ENCODE measurements at regions not wholly inside any gene's neighbourhood (a gene's known extent, or its start where the extent isn't known, plus 50 kb on each side); places are given as distances from the start of the nearest gene placed in this dataset.

- DNase-seq = no peak
- Histone ChIP-seq H3K4me2 (no peak overlapping the region), H3K79me2 (ENCODE audit: low read depth) (no peaks in the 10 kb centered on the region), H3K27me3 (ENCODE audit: insufficient read depth, low read depth) (no peaks in the 10 kb centered on the region), H3K4me1 (replicated peaks; ENCODE audit: insufficient read depth) (no peaks in the 10 kb centered on the region), H3K4me3 (no peak overlapping the region), H2AFZ (no peak overlapping the region), H4K20me1 (ENCODE audit: insufficient read depth) (no peaks in the 10 kb centered on the region), H3K9me3 (ENCODE audit: insufficient read depth, low read depth) (no peaks in the 10 kb centered on the region), H3K9me2 (ENCODE audit: insufficient read depth) (no peaks in the 10 kb centered on the region; the same call in 1 of the 2 replicates), H3F3A (ENCODE audit: insufficient read depth, low read depth) (no peaks in the 10 kb centered on the region), H3K27ac (no peak overlapping the region), H3K36me3 (ENCODE audit: low read depth) (no peaks in the 10 kb centered on the region)
- ChIA-PET POLR2A (ENCODE audit: unreplicated experiment) (no interaction called here), CTCF (no interaction called here)
- intact Hi-C loops (cut with micrococcal nuclease; ENCODE audit: unreplicated experiment) = no loop called here
- BruUV-seq (replicated peaks) = no TSS peak
- TF ChIP-seq EZH2 (IDR thresholded peaks at IDR 0.05; ENCODE audit: low read depth) (no peak), CTCF (conservative IDR thresholded peaks at IDR 0.05) (no peak)
These were observed 310.2 kb downstream of the ARL6IP6 start for GRCh38 chr2:153028626-153029025.

GRCh38 chr2:153027533-153027932 is 309.1 kb downstream of the ARL6IP6 start:
- Histone ChIP-seq H3K27ac (no peak overlapping the region), H3K36me3 (ENCODE audit: low read depth) (no peaks in the 10 kb centered on the region), H3K27me3 (ENCODE audit: insufficient read depth, low read depth) (no peaks in the 10 kb centered on the region), H3K9me3 (ENCODE audit: insufficient read depth, low read depth) (no peaks in the 10 kb centered on the region), H3F3A (ENCODE audit: insufficient read depth, low read depth) (no peaks in the 10 kb centered on the region), H4K20me1 (ENCODE audit: insufficient read depth) (no peaks in the 10 kb centered on the region), H2AFZ (no peak overlapping the region), H3K79me2 (ENCODE audit: low read depth) (no peaks in the 10 kb centered on the region), H3K4me3 (no peak overlapping the region), H3K9me2 (ENCODE audit: insufficient read depth) (no peaks in the 10 kb centered on the region; the same call in 1 of the 2 replicates), H3K4me2 (no peak overlapping the region), H3K4me1 (replicated peaks; ENCODE audit: insufficient read depth) (no peaks in the 10 kb centered on the region)
- ChIA-PET CTCF (no interaction called here), POLR2A (ENCODE audit: unreplicated experiment) (no interaction called here)
- DNase-seq = no peak
- BruUV-seq (replicated peaks) = no TSS peak
- TF ChIP-seq CTCF (conservative IDR thresholded peaks at IDR 0.05) (no peak), EZH2 (IDR thresholded peaks at IDR 0.05; ENCODE audit: low read depth) (no peak)
- intact Hi-C loops (cut with micrococcal nuclease; ENCODE audit: unreplicated experiment) = no loop called here

GRCh38 chr2:153020201-153020600 is 301.8 kb downstream of the ARL6IP6 start:
- ChIA-PET POLR2A (ENCODE audit: unreplicated experiment) (no interaction called here), CTCF (no interaction called here)
- Histone ChIP-seq H4K20me1 (ENCODE audit: insufficient read depth) (no peaks in the 10 kb centered on the region), H3K4me1 (replicated peaks; ENCODE audit: insufficient read depth) (no peaks in the 10 kb centered on the region), H3K79me2 (ENCODE audit: low read depth) (no peaks in the 10 kb centered on the region), H2AFZ (no peak overlapping the region), H3K4me3 (no peak overlapping the region), H3K4me2 (no peak overlapping the region), H3F3A (ENCODE audit: insufficient read depth, low read depth) (no peaks in the 10 kb centered on the region), H3K27me3 (ENCODE audit: insufficient read depth, low read depth) (no peaks in the 10 kb centered on the region), H3K9me3 (ENCODE audit: insufficient read depth, low read depth) (no peaks in the 10 kb centered on the region), H3K27ac (no peak overlapping the region), H3K36me3 (ENCODE audit: low read depth) (no peaks in the 10 kb centered on the region), H3K9me2 (ENCODE audit: insufficient read depth) (no peaks in the 10 kb centered on the region)
- intact Hi-C loops (cut with micrococcal nuclease; ENCODE audit: unreplicated experiment) = no loop called here
- no TSS peak for BruUV-seq (replicated peaks)
- TF ChIP-seq CTCF (conservative IDR thresholded peaks at IDR 0.05) (no peak), EZH2 (IDR thresholded peaks at IDR 0.05; ENCODE audit: low read depth) (no peak)
- DNase-seq = no peak
